Neural progenitor cell (in vitro differentiated cells): ENCODE measurements at regions not wholly inside any gene's neighbourhood (a gene's known extent, or its start where the extent isn't known, plus 50 kb on each side); places are given as distances from the start of the nearest gene placed in this dataset.

ENCODE experiments used
- CTCF ChIP-seq: fragments of 200-600 bp; sonication (generic); IDR thresholded peaks from 2 replicates; pipeline ENCODE4 v1.5.1; 2017; ENCODE audit warnings: antibody characterized with exemption, mild to moderate bottlenecking
- EZH2 ChIP-seq: fragments of 200-600 bp; sonication (generic); IDR thresholded peaks from 2 replicates; pipeline ENCODE4 v1.6.1; 2017; ENCODE audit warnings: antibody characterized with exemption, mild to moderate bottlenecking, moderate library complexity
- EZH2phosphoT487 ChIP-seq: fragments of 200-600 bp; sonication (generic); IDR thresholded peaks from 2 replicates; pipeline ENCODE4 v1.6.1; 2017; ENCODE audit warnings: antibody characterized with exemption

- TF ChIP-seq CTCF (no peak), EZH2phosphoT487 (no peak), EZH2 (no peak)
Measured at GRCh38 chr21:35651196-35651595, 409.1 kb downstream of the SETD4 start.
